PC-3 (cell line): ENCODE measurements at regions not wholly inside any gene's neighbourhood (a gene's known extent, or its start where the extent isn't known, plus 50 kb on each side); places are given as distances from the start of the nearest gene placed in this dataset.

Source experiments
- EZH2 ChIP-seq: fragments of 300-600 bp; sonication (generic); IDR thresholded peaks from one replicate; pipeline ENCODE4 v1.6.1; 2017; ENCODE audit warnings: antibody characterized with exemption, mild to moderate bottlenecking, low read length; ENCODE audit not compliant: unreplicated experiment
- EZH2phosphoT487 ChIP-seq: fragments of 300-600 bp; sonication (generic); IDR thresholded peaks from 2 replicates; pipeline ENCODE4 v1.6.1; 2018; ENCODE audit warnings: mild to moderate bottlenecking, antibody characterized with exemption, low read length, borderline replicate concordance
- TF ChIP-seq, protein P1 (sequence below): fragments of 300-600 bp; sonication (generic); conservative IDR thresholded peaks from 2 replicates; pipeline ENCODE4 v1.5.1; 2017; ENCODE audit warnings: antibody characterized with exemption, low read depth, mild to moderate bottlenecking, low read length

DNA sequence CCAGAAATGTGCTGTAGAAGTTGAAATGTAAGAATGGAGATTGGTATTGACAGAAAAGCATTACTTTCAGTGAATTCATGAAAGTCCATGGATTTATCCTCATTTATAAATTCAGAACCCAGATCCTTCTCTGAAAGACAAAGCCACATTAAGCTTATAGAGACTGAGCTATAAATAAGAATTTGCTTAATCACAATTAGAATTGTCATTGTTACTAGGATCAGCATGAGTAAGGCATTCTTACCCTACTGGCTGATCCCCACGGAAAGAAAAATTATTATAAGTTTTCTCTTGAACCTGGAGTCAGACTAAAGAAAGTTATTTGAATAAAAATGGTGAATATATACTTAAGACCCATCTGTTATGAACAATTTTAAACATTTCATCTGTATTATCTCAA is 199.2 kb upstream of the DTNA start:
- TF ChIP-seq, protein P1, sequence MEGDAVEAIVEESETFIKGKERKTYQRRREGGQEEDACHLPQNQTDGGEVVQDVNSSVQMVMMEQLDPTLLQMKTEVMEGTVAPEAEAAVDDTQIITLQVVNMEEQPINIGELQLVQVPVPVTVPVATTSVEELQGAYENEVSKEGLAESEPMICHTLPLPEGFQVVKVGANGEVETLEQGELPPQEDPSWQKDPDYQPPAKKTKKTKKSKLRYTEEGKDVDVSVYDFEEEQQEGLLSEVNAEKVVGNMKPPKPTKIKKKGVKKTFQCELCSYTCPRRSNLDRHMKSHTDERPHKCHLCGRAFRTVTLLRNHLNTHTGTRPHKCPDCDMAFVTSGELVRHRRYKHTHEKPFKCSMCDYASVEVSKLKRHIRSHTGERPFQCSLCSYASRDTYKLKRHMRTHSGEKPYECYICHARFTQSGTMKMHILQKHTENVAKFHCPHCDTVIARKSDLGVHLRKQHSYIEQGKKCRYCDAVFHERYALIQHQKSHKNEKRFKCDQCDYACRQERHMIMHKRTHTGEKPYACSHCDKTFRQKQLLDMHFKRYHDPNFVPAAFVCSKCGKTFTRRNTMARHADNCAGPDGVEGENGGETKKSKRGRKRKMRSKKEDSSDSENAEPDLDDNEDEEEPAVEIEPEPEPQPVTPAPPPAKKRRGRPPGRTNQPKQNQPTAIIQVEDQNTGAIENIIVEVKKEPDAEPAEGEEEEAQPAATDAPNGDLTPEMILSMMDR, result no peak
- TF ChIP-seq EZH2phosphoT487 (no peak), EZH2 (no peak)
